CD4-positive, alpha-beta T cell treated with Interleukin-4 for 4 hours (primary cell): ENCODE measurements at regions not wholly inside any gene's neighbourhood (a gene's known extent, or its start where the extent isn't known, plus 50 kb on each side); places are given as distances from the start of the nearest gene placed in this dataset.
"Not testable (repeated sequence)": the region's sequence is repeated elsewhere in the genome, so short reads cannot be mapped to it uniquely, and the experiment has no call there.

Experiments
- DNase-seq: peaks from one replicate; pipeline ENCODE4 v3.0.0-alpha.2; 2020

- DNase-seq: no peak
Observed at GRCh38 chrX:109880629-109881028, 122.3 kb upstream of the TMEM164 start.

- peak; percentile 19 for DNase-seq
Observed at GRCh38 chrX:109886122-109886761, 116.7 kb upstream of the TMEM164 start.

GRCh38 chrX:109889289-109890006 lies 113.5 kb upstream of the TMEM164 start:
- DNase-seq: no peak

- no peak for DNase-seq
Observed at GRCh38 chrX:109890300-109890699, 112.6 kb upstream of the TMEM164 start.

GRCh38 chrX:109890910-109891502 lies 111.9 kb upstream of the TMEM164 start:
- DNase-seq: peak; percentile 37

GRCh38 chrX:109896024-109896423 lies 106.9 kb upstream of the TMEM164 start:
- not testable (repeated sequence) for DNase-seq

GRCh38 chrX:109902665-109903064 lies 100.2 kb upstream of the TMEM164 start:
- no peak for DNase-seq

- no peak for DNase-seq
Observed at GRCh38 chrX:109911046-109911445, 91.9 kb upstream of the TMEM164 start.

GRCh38 chrX:109912993-109913392 lies 89.9 kb upstream of the TMEM164 start:
- DNase-seq: not testable (repeated sequence)

- no peak for DNase-seq
Observed at GRCh38 chrX:109914114-109914849, 88.6 kb upstream of the TMEM164 start.

GRCh38 chrX:109918753-109919152 lies 84.2 kb upstream of the TMEM164 start:
- DNase-seq: no peak

GRCh38 chrX:109920325-109920724 lies 82.6 kb upstream of the TMEM164 start:
- no peak for DNase-seq

- no peak for DNase-seq
Observed at GRCh38 chrX:109920868-109921267, 82.0 kb upstream of the TMEM164 start.

GRCh38 chrX:109922190-109922589 lies 80.7 kb upstream of the TMEM164 start:
- no peak for DNase-seq

GRCh38 chrX:109925003-109925402 lies 77.9 kb upstream of the TMEM164 start:
- DNase-seq: not testable (repeated sequence)

GRCh38 chrX:109925656-109926055 lies 77.3 kb upstream of the TMEM164 start:
- no peak for DNase-seq

- DNase-seq: no peak
Observed at GRCh38 chrX:109926118-109926517, 76.8 kb upstream of the TMEM164 start.

GRCh38 chrX:109926743-109927662 lies 75.9 kb upstream of the TMEM164 start:
- DNase-seq: no peak

GRCh38 chrX:109927663-109928273 lies 75.1 kb upstream of the TMEM164 start:
- no peak for DNase-seq

GRCh38 chrX:109928596-109929335 lies 74.1 kb upstream of the TMEM164 start:
- no peak for DNase-seq

- DNase-seq: no peak
Observed at GRCh38 chrX:109931677-109932076, 71.2 kb upstream of the TMEM164 start.
